ENCODE measurements at regions not wholly inside any gene's neighbourhood (a gene's known extent, or its start where the extent isn't known, plus 50 kb on each side); places are given as distances from the start of the nearest gene placed in this dataset.

DNA sequence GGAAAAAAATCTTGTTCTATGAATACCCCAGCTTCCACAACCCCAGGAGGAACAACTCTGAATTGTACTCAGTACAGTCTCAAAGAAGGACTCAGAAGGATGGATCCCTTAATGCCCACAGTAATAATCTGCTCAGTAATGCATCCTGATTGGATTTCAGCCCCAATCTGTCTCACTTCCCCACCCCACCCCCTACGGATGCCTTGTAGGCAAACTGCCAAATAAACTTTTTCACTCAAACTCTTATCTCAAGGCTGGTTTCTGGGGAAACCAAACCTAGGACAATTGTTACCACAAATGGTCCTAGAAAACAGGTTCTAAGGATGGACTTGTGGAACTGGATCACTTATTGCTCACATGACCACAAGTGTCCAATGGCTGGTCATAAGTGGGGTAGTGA is 1021.8 kb upstream of the INTU start:
- TF ChIP-seq RFX5 (IDR thresholded peaks at IDR 0.05; ENCODE audit: low read depth, low read length) (no peak), TCF12 (IDR thresholded peaks at IDR 0.05; ENCODE audit: low read depth, low read length) (no peak)
- TF ChIP-seq, protein P1, sequence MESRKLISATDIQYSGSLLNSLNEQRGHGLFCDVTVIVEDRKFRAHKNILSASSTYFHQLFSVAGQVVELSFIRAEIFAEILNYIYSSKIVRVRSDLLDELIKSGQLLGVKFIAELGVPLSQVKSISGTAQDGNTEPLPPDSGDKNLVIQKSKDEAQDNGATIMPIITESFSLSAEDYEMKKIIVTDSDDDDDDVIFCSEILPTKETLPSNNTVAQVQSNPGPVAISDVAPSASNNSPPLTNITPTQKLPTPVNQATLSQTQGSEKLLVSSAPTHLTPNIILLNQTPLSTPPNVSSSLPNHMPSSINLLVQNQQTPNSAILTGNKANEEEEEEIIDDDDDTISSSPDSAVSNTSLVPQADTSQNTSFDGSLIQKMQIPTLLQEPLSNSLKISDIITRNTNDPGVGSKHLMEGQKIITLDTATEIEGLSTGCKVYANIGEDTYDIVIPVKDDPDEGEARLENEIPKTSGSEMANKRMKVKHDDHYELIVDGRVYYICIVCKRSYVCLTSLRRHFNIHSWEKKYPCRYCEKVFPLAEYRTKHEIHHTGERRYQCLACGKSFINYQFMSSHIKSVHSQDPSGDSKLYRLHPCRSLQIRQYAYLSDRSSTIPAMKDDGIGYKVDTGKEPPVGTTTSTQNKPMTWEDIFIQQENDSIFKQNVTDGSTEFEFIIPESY (IDR thresholded peaks at IDR 0.05): no peak
- TF ChIP-seq, protein P2, sequence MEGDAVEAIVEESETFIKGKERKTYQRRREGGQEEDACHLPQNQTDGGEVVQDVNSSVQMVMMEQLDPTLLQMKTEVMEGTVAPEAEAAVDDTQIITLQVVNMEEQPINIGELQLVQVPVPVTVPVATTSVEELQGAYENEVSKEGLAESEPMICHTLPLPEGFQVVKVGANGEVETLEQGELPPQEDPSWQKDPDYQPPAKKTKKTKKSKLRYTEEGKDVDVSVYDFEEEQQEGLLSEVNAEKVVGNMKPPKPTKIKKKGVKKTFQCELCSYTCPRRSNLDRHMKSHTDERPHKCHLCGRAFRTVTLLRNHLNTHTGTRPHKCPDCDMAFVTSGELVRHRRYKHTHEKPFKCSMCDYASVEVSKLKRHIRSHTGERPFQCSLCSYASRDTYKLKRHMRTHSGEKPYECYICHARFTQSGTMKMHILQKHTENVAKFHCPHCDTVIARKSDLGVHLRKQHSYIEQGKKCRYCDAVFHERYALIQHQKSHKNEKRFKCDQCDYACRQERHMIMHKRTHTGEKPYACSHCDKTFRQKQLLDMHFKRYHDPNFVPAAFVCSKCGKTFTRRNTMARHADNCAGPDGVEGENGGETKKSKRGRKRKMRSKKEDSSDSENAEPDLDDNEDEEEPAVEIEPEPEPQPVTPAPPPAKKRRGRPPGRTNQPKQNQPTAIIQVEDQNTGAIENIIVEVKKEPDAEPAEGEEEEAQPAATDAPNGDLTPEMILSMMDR (IDR thresholded peaks at IDR 0.05 in 2 of 3, conservative IDR thresholded peaks at IDR 0.05 in 1 of 3; ENCODE audit: control insufficient read depth in 2 of 3, extremely low read depth in 1 of 3, insufficient read depth in 1 of 3, low read depth in 3 of 3, low read length in 3 of 3): no peak
